AG04450 (cell line): ENCODE measurements at regions not wholly inside any gene's neighbourhood (a gene's known extent, or its start where the extent isn't known, plus 50 kb on each side); places are given as distances from the start of the nearest gene placed in this dataset.

Experiments used
- CTCF ChIA-PET: fragments of 300-600, 350-600 bp; formaldehyde crosslinking; extraction: SDS; loops from one replicate; lab custom pipeline; 2022; ENCODE audit warnings: antibody characterized with exemption, inconsistent platforms; lab: Charles Lee
- POLR2A ChIA-PET: fragments of 350-600 bp; formaldehyde crosslinking; extraction: SDS; loops from one replicate; lab custom pipeline; 2021; ENCODE audit warnings: antibody characterized with exemption, inconsistent platforms; lab: Yijun Ruan, JAX
- DNase-seq: peaks from one replicate; pipeline ENCODE4 v3.0.0-alpha.2; 2011; ENCODE audit warnings: low read depth, low spot score
- H3K27ac ChIP-seq: one replicate; pipeline ENCODE4 v1.5.1; 2012; ENCODE audit warnings: low read depth, low read length, control low read depth
- H3K27me3 ChIP-seq: one replicate; pipeline ENCODE4 v1.6.0; 2012; ENCODE audit warnings: low read length; ENCODE audit not compliant: control insufficient read depth, insufficient read depth
- H3K4me3 ChIP-seq: 2 replicates; pipeline ENCODE4 v1.5.1; 2011; ENCODE audit warnings: mild to moderate bottlenecking, low read depth, low read length, control low read depth
- H3K9me3 ChIP-seq: 2 replicates; pipeline ENCODE4 v1.5.1; 2012; ENCODE audit warnings: low read length; ENCODE audit not compliant: control insufficient read depth, insufficient read depth
- TF ChIP-seq, protein P1 (sequence below): IDR thresholded peaks from 2 replicates; pipeline ENCODE4 v1.5.1; 2011; ENCODE audit warnings: low read depth, low read length, control low read depth, inconsistent platforms

DNA sequence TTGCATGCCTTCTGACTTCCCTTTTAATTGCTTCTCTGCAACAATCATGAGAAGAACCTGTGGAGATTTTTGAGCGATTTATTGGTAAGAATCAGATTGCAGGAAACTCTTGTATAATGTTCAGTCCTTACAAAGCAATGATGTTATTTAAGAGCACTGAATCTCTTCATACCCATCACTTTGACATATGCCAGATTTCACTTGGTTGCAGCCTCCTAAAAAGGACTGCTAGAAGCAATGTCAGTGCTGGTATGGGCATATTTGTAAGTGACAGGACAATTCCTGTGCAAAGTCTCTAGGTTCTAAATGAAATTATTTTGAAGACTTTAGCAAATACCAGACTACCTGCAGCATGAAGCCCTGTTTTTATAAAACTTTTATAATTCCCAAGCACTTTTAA lies 2272.7 kb upstream of the WWC1 start:
- CTCF ChIA-PET: no interaction called here
- Histone ChIP-seq H3K9me3 (0 out of 2 replicates have a peak, but pooled peaks cover 4% of the 10 kb centered on the region), H3K27me3 (no peaks in the 10 kb centered on the region), H3K4me3 (no peak overlapping the region), H3K27ac (no peak overlapping the region)
- TF ChIP-seq, protein P1, sequence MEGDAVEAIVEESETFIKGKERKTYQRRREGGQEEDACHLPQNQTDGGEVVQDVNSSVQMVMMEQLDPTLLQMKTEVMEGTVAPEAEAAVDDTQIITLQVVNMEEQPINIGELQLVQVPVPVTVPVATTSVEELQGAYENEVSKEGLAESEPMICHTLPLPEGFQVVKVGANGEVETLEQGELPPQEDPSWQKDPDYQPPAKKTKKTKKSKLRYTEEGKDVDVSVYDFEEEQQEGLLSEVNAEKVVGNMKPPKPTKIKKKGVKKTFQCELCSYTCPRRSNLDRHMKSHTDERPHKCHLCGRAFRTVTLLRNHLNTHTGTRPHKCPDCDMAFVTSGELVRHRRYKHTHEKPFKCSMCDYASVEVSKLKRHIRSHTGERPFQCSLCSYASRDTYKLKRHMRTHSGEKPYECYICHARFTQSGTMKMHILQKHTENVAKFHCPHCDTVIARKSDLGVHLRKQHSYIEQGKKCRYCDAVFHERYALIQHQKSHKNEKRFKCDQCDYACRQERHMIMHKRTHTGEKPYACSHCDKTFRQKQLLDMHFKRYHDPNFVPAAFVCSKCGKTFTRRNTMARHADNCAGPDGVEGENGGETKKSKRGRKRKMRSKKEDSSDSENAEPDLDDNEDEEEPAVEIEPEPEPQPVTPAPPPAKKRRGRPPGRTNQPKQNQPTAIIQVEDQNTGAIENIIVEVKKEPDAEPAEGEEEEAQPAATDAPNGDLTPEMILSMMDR: no peak
- no peak for DNase-seq
- POLR2A ChIA-PET: no interaction called here

DNA sequence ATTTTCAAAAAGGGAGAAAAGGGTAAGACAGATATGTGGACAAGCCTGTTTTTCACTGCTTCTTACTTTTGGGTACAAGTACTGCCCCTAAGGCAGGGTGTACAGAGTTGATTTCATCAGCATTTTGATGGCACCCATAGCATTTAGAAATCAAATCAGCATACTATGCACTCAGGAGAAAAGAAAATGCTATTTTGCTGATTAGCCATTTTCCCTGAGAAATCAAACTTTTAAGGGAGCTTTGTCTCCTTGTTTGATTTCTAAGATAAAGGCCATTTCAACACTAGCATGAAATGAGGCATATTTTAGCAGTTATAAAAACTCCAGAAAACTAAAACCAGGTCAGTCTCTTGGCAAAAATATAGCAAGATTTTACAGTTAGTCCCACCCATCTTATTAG lies 2269.4 kb upstream of the WWC1 start:
- TF ChIP-seq, protein P1: no peak
- no peak overlapping the region for H3K4me3 ChIP-seq
- ChIA-PET CTCF (no interaction called here), POLR2A (no interaction called here)
- 0 out of 2 replicates have a peak, but pooled peaks cover 3% of the 10 kb centered on the region for H3K9me3 ChIP-seq
- DNase-seq: no peak
- H3K27ac ChIP-seq: no peak overlapping the region
- H3K27me3 ChIP-seq: no peaks in the 10 kb centered on the region

DNA sequence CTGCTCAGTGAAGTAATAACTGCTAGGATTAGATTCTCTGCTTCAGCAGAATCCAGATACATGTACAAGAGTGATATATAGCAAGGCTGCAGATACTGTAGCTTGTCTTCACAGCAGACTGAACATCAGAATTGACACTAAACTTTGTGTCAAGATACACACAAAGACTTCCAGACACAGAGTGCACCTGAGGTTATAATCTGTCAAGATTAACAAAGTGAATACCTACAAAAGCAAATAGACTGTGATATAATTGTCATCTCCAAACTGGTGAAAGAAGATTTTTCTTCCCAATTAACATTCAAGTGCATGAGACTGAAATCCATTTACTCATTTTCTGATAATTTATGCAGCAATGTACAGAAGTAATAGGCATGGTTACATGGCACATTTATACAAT lies 2266.5 kb upstream of the WWC1 start:
- TF ChIP-seq, protein P1: no peak
- Histone ChIP-seq H3K9me3 (no peaks in the 10 kb centered on the region), H3K27ac (no peak overlapping the region), H3K27me3 (no peaks in the 10 kb centered on the region), H3K4me3 (no peak overlapping the region)
- CTCF ChIA-PET: no interaction called here
- POLR2A ChIA-PET: no interaction called here
- DNase-seq: no peak

DNA sequence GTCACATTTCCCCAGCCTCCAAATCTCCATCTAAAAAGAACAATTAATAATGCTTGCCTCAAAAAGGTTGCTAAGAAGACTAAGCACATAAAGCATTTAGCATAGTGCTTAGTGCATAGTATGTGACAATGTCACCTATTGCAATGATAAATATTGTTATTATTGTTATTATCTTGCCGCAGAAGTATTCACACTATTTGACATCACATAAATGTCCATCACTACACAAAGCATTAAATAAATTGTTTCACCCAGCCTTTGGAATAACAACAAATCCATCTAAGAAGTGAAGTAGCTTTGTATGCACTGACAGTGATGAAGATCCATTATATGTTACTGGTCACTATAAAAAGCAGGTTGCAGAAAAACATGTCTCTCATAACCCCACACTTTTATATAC lies 2263.9 kb upstream of the WWC1 start:
- POLR2A ChIA-PET: no interaction called here
- DNase-seq: no peak
- CTCF ChIA-PET: no interaction called here
- Histone ChIP-seq H3K4me3 (no peak overlapping the region), H3K27ac (no peak overlapping the region), H3K27me3 (no peaks in the 10 kb centered on the region), H3K9me3 (peaks cover 5% of the 10 kb centered on the region; the same call in 1 of the 2 replicates)
- TF ChIP-seq, protein P1: no peak

DNA sequence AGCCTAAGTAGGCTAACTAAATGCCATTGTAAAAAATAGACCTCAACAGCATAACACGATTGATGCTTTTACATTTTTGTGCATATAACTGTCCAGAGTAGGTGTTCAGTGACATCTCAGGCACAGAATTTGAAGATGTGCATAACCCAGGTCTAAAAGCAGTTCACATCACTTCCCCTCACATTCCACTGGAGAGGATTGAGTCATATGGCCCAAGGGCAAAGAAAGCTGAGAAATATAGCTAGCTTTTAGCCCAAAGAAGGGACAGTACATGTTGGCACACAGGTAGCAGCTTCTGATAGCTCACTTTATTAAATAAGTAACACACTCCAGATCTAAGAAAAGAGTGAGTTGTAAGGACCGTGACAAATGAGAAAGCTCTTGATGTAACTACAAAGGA lies 2259.5 kb upstream of the WWC1 start:
- Histone ChIP-seq H3K4me3 (no peak overlapping the region), H3K27me3 (no peaks in the 10 kb centered on the region), H3K27ac (no peak overlapping the region), H3K9me3 (peaks cover 15% of the 10 kb centered on the region)
- ChIA-PET POLR2A (no interaction called here), CTCF (no interaction called here)
- DNase-seq: no peak
- TF ChIP-seq, protein P1: no peak
